Upper lobe of left lung (tissue), 4 donors: ENCODE measurements at regions not wholly inside any gene's neighbourhood (a gene's known extent, or its start where the extent isn't known, plus 50 kb on each side); places are given as distances from the start of the nearest gene placed in this dataset.

Experiments used
- POLR2A ChIP-seq, 4 donors: fragments of 450-650 bp; IDR thresholded peaks; one replicate each; pipeline ENCODE4 v1.5.1; 2016 to 2017; ENCODE audit warnings: antibody characterized with exemption in 4 of 4, mild to moderate bottlenecking in 2 of 4
- TF ChIP-seq, protein P1 (sequence below), 6 experiments: fragments of 450-650 bp in 4 of 6; fragments of 200-600 bp in 2 of 6; sonication (generic) in 2 of 6; IDR thresholded peaks; one replicate each; pipeline ENCODE4 v1.5.1; 2016 to 2019; ENCODE audit warnings: antibody characterized with exemption in 6 of 6

DNA sequence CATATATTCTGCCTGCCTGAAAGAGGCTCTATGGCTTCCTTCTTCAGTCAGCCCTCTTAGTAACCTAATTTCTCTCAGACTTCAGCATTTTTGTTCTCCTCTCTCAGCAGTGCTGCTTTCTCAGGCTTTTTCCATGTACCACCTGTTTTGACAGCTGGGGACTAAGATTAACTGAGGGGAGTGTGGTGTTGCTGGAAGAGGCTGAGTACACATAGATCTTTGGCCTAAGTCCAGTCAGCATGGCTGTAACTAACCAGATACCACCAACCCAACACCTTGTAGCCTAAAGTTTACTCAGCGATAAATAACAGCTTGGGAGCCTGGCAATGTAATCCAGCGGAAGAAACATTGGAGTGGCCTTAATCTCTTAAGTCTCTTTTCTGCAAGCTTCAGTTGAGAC, 85.5 kb downstream of the RTL3 start:
- TF ChIP-seq, protein P1, sequence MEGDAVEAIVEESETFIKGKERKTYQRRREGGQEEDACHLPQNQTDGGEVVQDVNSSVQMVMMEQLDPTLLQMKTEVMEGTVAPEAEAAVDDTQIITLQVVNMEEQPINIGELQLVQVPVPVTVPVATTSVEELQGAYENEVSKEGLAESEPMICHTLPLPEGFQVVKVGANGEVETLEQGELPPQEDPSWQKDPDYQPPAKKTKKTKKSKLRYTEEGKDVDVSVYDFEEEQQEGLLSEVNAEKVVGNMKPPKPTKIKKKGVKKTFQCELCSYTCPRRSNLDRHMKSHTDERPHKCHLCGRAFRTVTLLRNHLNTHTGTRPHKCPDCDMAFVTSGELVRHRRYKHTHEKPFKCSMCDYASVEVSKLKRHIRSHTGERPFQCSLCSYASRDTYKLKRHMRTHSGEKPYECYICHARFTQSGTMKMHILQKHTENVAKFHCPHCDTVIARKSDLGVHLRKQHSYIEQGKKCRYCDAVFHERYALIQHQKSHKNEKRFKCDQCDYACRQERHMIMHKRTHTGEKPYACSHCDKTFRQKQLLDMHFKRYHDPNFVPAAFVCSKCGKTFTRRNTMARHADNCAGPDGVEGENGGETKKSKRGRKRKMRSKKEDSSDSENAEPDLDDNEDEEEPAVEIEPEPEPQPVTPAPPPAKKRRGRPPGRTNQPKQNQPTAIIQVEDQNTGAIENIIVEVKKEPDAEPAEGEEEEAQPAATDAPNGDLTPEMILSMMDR (IDR thresholded peaks at IDR 0.05), result no peak
- TF ChIP-seq POLR2A (IDR thresholded peaks at IDR 0.05), result no peak
